ENCODE measurements at regions not wholly inside any gene's neighbourhood (a gene's known extent, or its start where the extent isn't known, plus 50 kb on each side); places are given as distances from the start of the nearest gene placed in this dataset.
A peak's percentile ranks its signal among the peaks of the same experiment; 100 is the strongest.
"Not testable (repeated sequence)": the region's sequence is repeated elsewhere in the genome, so short reads cannot be mapped to it uniquely, and the experiment has no call there.

DNA sequence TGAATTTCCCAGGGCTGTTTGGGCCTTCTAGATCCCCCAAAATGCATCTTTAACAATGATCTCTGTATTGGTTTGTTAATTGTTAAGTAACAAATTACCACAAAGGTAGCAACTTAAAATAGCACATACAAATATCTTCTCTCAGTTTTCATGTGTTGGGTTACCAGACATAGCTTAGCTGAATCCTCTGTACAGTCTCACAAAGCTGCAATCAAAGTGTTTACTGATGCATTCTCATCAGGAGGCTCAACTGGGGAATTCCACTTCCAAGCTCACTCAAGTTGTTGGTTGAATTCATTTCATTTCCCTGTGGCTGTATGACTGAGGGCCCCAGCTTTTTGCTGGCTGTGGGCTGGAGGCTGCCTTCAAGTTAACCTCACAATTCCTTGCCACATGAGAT, 297.6 kb downstream of the RPLP1 start:
- no peak for DNase-seq

GRCh38 chr15:69751147-69751546, 298.5 kb downstream of the RPLP1 start:
- no peak for DNase-seq

DNA sequence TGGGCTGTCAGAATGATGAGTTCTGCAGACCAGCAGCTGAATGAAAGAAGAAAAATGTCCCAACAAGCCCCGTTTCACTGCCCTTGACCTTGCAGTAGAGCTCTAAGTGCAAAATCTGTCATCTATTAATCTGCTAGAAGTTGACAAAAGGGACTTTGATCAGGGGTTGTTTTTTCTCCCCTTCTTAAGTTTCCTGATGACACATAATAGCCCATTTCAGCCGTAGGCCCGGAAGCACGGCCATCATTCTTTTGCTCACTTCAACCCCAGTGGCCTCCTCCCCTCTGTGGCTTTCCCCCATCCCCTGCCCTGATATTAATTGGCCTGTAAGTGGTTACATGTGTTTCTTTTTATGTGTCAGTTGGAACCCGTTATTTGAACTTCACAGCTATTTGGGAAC, 298.9 kb downstream of the RPLP1 start:
- no peak for DNase-seq

DNA sequence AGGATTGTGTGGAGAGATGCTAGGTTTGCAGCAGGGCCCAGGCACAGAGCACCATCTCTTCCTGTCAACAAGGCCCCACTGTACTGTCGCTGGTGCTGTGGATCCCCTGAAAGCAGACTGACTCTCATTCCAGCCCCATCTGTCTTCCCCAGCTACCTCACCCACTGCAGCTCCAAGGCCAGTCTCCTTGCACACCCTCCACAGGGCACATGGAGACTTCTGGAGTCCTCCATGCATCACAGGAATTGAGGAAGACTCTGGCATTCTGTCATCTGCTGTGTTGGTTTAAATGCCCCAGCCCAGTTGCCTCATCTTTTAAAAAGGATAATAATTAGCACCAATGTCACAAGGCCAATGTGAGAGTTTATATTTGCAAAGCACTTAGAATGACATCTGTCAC, 301.2 kb downstream of the RPLP1 start:
- DNase-seq: no peak

DNA sequence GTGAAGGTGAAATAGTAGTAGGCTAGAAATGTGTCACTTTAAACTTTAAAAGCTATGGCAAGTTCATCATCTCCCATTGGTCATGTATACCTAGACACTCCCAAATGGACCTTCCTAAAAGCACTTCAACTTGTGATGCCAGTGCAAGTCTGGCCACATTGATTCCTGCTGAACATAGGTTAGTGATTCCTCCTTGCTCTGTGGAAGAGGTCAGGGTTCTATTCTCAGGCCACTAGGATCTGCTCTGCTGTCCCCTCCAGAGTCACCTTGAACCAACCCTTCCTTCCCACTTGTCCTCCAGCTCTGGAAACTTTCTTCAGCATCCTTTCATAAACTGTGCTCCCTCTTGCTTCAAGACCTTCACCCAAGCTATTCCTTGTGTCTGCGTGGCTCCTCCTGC, 301.7 kb downstream of the RPLP1 start:
- DNase-seq: no peak

- DNase-seq: peak; percentile 69
Observed at GRCh38 chr15:69755551-69756310, 303.1 kb downstream of the RPLP1 start.

GRCh38 chr15:69756440-69756839, 303.8 kb downstream of the RPLP1 start:
- no peak for DNase-seq

DNA sequence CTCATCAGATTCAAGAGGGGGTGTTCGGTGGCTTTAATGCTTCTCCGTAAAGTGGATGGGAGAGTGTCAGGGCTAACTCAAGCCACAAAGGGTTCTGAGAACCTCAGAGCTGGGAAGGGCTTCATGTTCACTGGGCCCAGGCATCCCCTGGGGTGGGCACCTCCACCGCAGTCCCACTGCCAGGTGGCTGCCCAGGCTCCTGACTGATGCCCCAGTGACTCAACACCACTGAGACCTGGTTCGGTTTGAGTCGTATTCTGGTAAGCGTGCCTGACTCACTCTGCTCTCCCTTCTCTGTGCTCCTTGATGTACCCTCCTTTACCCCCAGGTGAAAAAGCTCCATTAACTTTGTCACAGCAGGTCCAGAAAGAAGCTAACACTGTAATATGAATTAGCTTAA, 304.6 kb downstream of the RPLP1 start:
- peak; percentile 54 for DNase-seq

DNA sequence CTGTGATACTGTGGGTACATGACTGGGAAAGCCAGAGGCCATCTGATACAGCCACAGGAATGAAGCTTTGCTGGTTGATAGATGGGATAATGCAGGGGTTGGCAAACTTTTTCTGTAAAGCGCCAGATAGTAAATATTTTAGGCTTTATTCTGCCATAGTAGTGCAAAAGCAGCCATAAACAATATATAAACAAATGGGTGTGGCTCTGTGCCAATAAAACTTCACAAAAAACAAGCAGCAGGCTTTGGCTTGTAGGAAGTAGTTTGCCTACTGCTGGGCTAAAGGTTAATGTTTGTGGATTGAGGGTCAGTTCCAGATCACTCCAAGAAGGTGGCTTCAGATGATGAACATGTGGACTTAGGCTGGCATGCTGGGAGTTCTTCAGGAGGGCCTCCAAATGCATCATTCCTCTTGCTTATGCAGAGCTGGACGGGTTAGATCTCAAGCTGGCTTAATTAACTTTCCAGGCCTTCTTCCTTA, 305.7 kb downstream of the RPLP1 start:
- no peak for DNase-seq

DNA sequence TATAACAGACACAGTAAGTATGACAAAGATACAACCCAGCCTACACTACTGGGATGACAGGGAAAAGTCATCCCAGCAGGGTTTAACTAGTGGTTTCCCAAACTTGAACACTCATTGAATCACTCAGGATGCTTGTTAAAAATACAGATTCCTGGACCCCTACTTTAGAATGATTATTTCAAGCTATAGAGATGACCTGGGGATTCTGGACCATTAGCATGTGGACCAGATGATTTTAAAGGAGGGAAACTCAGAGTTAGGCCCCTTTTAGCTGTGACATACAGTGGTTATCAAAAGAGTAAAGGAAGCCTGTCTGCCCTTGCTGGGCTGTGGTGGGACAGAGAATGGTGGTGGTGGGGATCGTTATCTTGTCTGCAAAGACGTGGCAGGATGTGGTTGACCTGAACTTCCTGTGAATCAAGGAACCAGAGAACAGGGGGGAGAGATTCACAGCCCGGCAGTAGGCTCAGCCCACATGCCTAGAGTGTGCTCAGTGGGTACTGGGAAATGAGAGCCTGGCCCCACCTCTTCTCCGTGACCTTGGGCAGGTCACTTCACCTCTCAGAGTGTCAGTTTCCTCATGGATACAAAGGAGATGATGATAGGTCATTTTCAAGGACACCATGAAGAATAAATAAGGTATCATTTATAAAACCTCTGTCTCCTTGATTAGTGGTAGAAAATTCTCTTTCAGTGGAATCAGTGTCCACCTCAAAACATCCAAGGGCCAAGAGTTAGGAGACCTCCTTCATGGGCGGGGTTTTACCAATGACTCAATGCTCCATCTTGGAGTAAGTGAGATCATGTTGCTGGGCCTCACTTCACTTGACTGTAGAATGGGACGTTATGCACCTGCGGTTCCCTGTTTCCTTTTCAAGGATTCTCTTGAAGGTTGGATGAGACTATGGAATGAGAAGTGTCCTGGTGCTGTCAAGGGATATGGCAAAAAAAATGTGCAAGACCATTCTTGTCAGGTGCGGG, 306.5 kb downstream of the RPLP1 start:
- peak; percentile 74 for DNase-seq

DNA sequence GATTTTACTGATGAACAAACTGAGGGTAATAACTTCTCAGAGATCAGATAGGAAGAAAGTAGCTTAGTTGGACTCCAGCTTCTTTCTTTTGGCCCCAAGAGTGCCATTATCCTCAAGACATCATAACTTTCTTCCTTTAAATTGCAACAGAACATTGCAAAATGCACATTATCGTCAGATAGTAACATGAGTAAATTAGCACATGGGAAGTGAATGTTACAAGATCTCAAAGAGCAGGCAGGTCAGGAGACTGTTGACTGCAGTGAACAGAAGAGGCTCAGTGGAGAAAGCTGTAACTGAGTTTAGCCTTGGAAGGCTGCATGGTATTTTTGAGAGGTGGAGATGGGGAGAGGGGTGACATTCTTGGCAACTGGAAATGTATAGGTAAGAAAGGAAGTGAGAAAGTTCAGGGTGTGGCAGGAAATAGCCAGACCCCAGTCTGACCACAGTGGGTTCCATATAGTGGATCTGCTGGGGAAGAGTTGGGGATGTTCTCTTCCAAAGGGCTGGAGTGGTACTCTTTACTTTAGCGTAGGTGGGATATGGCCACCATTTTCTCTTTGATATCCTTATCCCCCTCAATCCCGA, 307.7 kb downstream of the RPLP1 start:
- DNase-seq: no peak

DNA sequence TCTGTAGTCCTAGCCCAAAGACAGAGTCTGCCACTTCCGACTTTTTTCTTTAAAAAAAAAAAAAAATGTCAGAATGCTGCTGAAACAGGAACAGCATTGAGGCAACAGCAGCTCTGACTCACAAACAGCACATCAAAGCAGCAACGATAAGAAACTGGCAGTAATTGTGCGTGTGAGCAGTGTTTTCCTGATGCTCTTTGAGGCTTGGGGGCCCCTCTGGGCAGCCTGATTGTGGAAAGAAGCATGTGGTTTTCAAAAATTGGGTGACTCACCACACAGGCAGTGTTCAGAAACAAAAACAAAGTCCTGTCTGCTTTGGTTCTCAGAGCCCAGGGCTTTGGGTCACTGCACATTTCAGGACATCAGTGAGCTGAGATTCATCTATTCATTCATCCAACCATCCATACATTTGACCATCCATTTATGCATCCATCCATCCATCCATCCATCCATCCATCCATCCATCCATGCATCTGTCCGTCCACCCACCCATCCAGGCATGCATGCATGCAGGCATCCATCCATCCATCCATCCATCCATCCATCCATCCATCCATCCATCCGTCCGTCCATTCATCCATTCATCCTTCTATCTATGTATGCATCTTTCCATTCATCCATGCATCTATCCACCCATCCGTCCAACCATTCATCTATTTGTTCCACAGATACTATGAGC, 308.4 kb downstream of the RPLP1 start:
- peak; percentile 73 for DNase-seq

DNA sequence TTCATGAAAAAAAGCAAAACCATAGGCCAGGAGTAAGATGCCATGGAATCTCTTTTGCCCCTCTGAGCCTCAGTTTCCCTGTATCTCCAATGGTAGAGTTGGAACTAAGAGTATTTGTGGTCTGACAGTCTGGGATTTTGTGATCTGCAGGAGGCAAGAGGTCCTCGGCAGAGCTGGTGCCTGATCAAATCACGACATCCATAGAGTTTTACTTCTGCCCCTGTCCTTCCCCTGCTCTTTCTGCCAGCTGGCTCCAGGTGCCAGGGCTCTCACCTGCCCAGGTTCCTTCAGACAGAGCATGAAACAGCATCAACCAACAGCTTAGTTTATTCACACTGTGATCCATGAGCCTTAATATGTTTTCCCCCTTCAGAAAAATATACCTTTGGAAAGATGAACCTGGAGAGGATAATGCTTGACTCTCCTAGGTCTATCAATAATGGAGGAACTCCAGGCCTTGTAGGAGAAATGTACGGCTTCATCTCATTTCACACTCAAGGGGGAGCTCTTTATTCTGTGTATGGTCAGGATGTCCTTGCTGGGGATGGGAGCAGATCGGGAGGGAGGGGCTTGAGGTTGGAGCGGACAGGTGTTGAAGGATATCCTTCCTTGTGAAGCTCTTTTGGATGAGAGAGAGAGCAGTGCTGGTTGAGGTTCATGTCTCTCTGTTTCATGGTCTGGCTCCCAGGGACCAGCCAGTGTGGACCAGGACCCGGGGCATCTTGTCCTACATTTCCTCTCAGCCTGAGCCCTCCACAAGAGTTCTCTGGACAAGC, 309.9 kb downstream of the RPLP1 start:
- DNase-seq: no peak

DNA sequence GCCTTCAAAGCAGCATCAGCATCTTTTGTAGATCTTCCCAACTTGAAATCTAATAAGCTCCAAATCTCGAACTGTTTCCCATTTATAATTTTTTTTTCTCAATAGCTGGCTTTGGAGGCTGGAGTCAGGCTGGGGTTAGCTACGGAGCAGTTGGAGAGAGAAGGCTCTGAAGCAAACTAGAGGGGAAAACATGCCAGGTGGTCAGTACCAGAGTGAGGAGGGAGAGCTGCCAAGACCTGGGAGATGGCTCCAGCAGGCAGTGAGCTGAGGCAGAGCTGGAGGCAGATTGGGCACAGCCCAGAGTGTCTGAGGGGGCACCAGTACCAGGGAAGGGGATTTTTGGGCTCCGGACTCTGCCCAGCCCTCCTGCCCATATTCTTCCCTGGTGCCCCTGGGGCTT, 311.2 kb downstream of the RPLP1 start:
- DNase-seq: no peak

DNA sequence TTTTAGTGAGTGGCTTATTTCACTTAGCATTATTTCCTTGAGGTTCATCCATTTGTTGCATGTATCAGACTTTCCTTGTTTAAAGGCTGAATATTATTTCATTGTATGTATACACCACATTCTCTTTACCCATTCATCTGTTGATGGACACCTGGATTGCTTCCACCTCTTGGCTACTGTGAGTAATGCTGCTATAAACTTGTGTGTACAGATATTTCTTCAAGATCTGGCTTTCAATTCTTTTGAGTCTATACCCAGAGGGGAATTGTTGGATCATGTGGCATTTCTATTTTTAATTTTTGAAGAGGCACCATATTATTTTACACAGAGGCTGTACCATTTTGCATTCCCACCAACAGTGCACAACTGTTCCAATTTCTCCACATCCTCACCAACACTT, 313.5 kb downstream of the RPLP1 start:
- no peak for DNase-seq

DNA sequence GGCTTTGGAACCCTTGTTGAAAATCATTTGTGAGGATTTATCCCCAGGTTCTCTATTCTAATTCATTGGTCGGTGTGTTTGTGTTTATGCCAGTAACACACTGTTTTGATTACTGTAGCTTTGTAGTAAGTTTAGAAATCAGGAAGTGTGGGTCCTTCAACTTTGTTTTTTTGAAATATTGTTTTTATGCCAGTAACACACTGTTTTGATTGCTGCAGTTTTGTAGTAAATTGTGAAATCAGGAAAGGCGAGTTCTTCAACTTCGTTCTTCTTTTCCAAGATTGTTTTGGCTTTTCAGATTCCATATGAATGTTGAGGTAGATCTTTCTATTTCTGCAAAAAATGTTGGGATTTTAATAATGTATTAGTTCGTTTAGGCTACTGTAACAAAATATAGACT, 314.6 kb downstream of the RPLP1 start:
- no peak for DNase-seq

DNA sequence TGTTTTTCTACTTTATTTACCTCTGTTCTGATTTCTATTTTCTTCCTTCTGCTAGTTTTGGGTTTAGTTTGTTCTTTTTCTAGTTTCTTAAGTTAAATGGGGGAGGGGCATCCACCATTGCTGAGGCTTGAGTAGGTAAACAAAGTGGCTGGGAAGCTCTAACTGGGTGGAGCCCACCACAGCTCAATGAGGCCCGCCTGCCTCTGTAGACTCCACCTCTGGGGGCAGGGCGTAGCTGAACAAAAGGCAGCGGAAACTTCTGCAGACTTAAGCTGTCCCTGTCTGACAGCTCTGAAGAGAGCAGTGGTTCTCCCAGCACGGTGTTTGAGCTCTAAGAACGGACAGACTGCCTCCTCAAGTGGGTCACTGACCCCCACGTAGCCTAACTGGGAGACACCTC, 316.7 kb downstream of the RPLP1 start:
- DNase-seq: peak; percentile 53

DNA sequence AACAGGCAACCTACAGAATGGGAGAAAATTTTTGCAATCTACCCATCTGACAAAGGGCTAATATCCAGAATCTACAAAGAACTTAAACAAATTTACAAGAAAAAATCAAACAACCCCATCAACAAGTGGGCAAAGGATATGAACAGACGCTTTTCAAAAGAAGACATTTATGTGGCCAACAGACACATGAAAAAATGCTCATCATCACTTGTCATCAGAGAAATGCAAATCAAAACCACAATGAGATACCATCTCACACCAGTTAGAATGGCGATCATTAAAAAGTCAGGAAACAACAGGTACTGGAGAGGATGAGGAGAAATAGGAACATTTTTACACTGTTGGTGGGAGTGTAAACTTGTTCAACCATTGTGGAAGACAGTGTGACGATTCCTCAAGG, 321.6 kb downstream of the RPLP1 start:
- not testable (repeated sequence) for DNase-seq

GRCh38 chr15:69774711-69775110, 322.1 kb downstream of the RPLP1 start:
- not testable (repeated sequence) for DNase-seq

DNA sequence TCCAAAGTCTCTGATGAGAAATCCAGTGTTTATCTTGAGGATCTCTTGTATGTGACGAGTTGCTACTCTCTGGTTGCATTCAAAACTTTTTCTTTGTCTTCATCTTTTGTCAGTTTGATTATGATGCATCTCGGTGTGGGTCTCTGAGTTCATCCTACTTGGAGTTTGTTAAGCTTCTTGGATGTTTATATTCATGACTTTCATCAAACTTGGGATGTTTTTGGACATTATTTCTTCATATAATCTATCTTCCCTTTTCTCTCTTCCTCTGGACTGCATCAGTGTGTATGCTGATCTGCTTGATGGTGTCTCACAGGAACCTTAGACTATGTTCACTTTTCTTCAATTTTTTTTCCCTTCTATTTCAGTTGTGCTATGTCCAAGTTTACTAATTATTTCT, 320.4 kb downstream of the TLE3 start:
- no peak for DNase-seq

- no peak for DNase-seq
Observed at GRCh38 chr15:69780374-69780773, 317.3 kb downstream of the TLE3 start.

- DNase-seq: no peak
Observed at GRCh38 chr15:69780981-69781380, 316.7 kb downstream of the TLE3 start.

Data from activated T-cell treated with anti-CD3 and anti-CD28 coated beads, Interleukin-2, amount 50 U/mL, for 1 hour (primary cell).